T-helper 2 cell treated with Interferon-gamma antibody and Interleukin-4, amounts not matched to agents 100 ng/mL and 5 ng/mL, for 36 hours (primary cell): ENCODE measurements at regions not wholly inside any gene's neighbourhood (a gene's known extent, or its start where the extent isn't known, plus 50 kb on each side); places are given as distances from the start of the nearest gene placed in this dataset.
"Not testable (repeated sequence)": the region's sequence is repeated elsewhere in the genome, so short reads cannot be mapped to it uniquely, and the experiment has no call there.

Experiments used
- intact Hi-C: fragments of 100-400 bp; cut with micrococcal nuclease; formaldehyde crosslinking; loops from one replicate; pipeline ENCODE4 v1.15.1; 2023

- intact Hi-C loops = no loop called here
Measured at GRCh38 chr22:47422736-47423135, 660.3 kb downstream of the TBC1D22A start.

GRCh38 chr22:47421846-47422245 lies 659.4 kb downstream of the TBC1D22A start:
- intact Hi-C loops = no loop called here

GRCh38 chr22:47420211-47420610 lies 657.8 kb downstream of the TBC1D22A start:
- intact Hi-C loops = no loop called here

- intact Hi-C loops = no loop called here
Measured at GRCh38 chr22:47419239-47419638, 656.8 kb downstream of the TBC1D22A start.

- intact Hi-C loops = no loop called here
Measured at GRCh38 chr22:47417699-47418098, 655.2 kb downstream of the TBC1D22A start.

GRCh38 chr22:47411006-47411405 lies 648.6 kb downstream of the TBC1D22A start:
- intact Hi-C loops = no loop called here

- intact Hi-C loops = no loop called here
Measured at GRCh38 chr22:47409539-47410275, 647.3 kb downstream of the TBC1D22A start.

- intact Hi-C loops = no loop called here
Measured at GRCh38 chr22:47408409-47408808, 646.0 kb downstream of the TBC1D22A start.

GRCh38 chr22:47407461-47408025 lies 645.1 kb downstream of the TBC1D22A start:
- intact Hi-C loops = no loop called here

GRCh38 chr22:47406896-47407295 lies 644.4 kb downstream of the TBC1D22A start:
- intact Hi-C loops = no loop called here

- intact Hi-C loops = no loop called here
Measured at GRCh38 chr22:47406180-47406834, 643.9 kb downstream of the TBC1D22A start.

GRCh38 chr22:47405222-47405621 lies 642.8 kb downstream of the TBC1D22A start:
- intact Hi-C loops = not testable (repeated sequence)

- intact Hi-C loops = no loop called here
Measured at GRCh38 chr22:47402876-47403525, 640.6 kb downstream of the TBC1D22A start.

- intact Hi-C loops = no loop called here
Measured at GRCh38 chr22:47401976-47402770, 639.7 kb downstream of the TBC1D22A start.

GRCh38 chr22:47401592-47401898 lies 639.1 kb downstream of the TBC1D22A start:
- intact Hi-C loops = no loop called here

- intact Hi-C loops = no loop called here
Measured at GRCh38 chr22:47400701-47401591, 638.5 kb downstream of the TBC1D22A start.

GRCh38 chr22:47400131-47400530 lies 637.7 kb downstream of the TBC1D22A start:
- intact Hi-C loops = not testable (repeated sequence)

GRCh38 chr22:47398921-47399790 lies 636.7 kb downstream of the TBC1D22A start:
- intact Hi-C loops = no loop called here

GRCh38 chr22:47398491-47398890 lies 636.0 kb downstream of the TBC1D22A start:
- intact Hi-C loops = no loop called here
